HEK293 (cell line): ENCODE measurements at regions not wholly inside any gene's neighbourhood (a gene's known extent, or its start where the extent isn't known, plus 50 kb on each side); places are given as distances from the start of the nearest gene placed in this dataset.

Source experiments
- CTCF ChIA-PET: fragments of 350-600 bp; formaldehyde crosslinking; extraction: SDS; loops from one replicate; lab custom pipeline; 2021; ENCODE audit warnings: antibody characterized with exemption; lab: Yijun Ruan, JAX
- POLR2A ChIA-PET: fragments of 300-600 bp; formaldehyde crosslinking; extraction: SDS; loops from one replicate; lab custom pipeline; 2020; ENCODE audit warnings: antibody characterized with exemption, inconsistent platforms; lab: Yijun Ruan, JAX
- H3K27ac ChIP-seq: fragments of 200-500 bp; sonication (Bioruptor generic); 2 replicates; pipeline ENCODE4 v1.5.1; 2014; ENCODE audit warnings: low read depth, low read length, control low read depth, inconsistent platforms; ENCODE audit errors: extremely low read depth
- H3K36me3 ChIP-seq, 2 experiments: fragments of 200-500 bp in 1 of 2; sonication (Bioruptor generic) in 1 of 2; 1 replicate in 1 of 2; 2 replicates in 1 of 2; pipeline ENCODE4 v1.5.1; 2014 to 2017; ENCODE audit warnings: inconsistent platforms in 2 of 2, low read length in 2 of 2; ENCODE audit not compliant: control insufficient read depth in 2 of 2, insufficient read depth in 1 of 2
- H3K4me1 ChIP-seq: fragments of 200-500 bp; sonication (Bioruptor generic); 2 replicates; pipeline ENCODE4 v1.5.1; 2014; ENCODE audit warnings: mild to moderate bottlenecking, low read length, inconsistent platforms; ENCODE audit not compliant: control insufficient read depth, insufficient read depth
- H3K4me3 ChIP-seq: 2 replicates; pipeline ENCODE4 v1.5.1; 2011; ENCODE audit warnings: low read depth, mild to moderate bottlenecking, control low read depth, low read length, moderate library complexity
- H3K9me3 ChIP-seq: fragments of 200-500 bp; sonication (Bioruptor generic); 2 replicates; pipeline ENCODE4 v1.5.1; 2014; ENCODE audit warnings: low read depth, low read length, inconsistent platforms; ENCODE audit not compliant: control insufficient read depth, insufficient read depth
- MYNN ChIP-seq: fragments of 450-650 bp; formaldehyde crosslinking; IDR thresholded peaks from 2 replicates; pipeline ENCODE4 v1.5.1; 2016; ENCODE audit warnings: missing biosample characterization, missing genetic modification characterization, borderline replicate concordance
- ZBTB21 ChIP-seq: fragments of 450-650 bp; formaldehyde crosslinking; IDR thresholded peaks from 2 replicates; pipeline ENCODE4 v1.5.1; 2017; ENCODE audit warnings: missing biosample characterization, missing genetic modification characterization
- ZBTB7A ChIP-seq: fragments of 450-650 bp; formaldehyde crosslinking; IDR thresholded peaks from 2 replicates; pipeline ENCODE4 v1.5.1; 2016; ENCODE audit warnings: low read depth, missing biosample characterization, missing genetic modification characterization
- ZFP41 ChIP-seq: fragments of 450-650 bp; formaldehyde crosslinking; IDR thresholded peaks from 2 replicates; pipeline ENCODE4 v1.5.1; 2016; ENCODE audit warnings: missing biosample characterization, missing genetic modification characterization, borderline replicate concordance
- ZNF121 ChIP-seq: fragments of 450-650 bp; formaldehyde crosslinking; IDR thresholded peaks from 2 replicates; pipeline ENCODE4 v1.5.1; 2016; ENCODE audit warnings: missing biosample characterization, missing genetic modification characterization
- ZNF138 ChIP-seq: fragments of 450-650 bp; formaldehyde crosslinking; IDR thresholded peaks from 2 replicates; pipeline ENCODE4 v1.5.1; 2016; ENCODE audit warnings: missing biosample characterization, missing genetic modification characterization, borderline replicate concordance
- ZNF155 ChIP-seq: fragments of 450-650 bp; formaldehyde crosslinking; IDR thresholded peaks from 2 replicates; pipeline ENCODE4 v1.5.1; 2016; ENCODE audit warnings: missing biosample characterization, missing genetic modification characterization
- ZNF248 ChIP-seq: fragments of 450-650 bp; formaldehyde crosslinking; IDR thresholded peaks from 2 replicates; pipeline ENCODE4 v1.5.1; 2017; ENCODE audit warnings: missing biosample characterization, missing genetic modification characterization
- ZNF510 ChIP-seq: fragments of 450-650 bp; formaldehyde crosslinking; IDR thresholded peaks from 2 replicates; pipeline ENCODE4 v1.5.1; 2018; ENCODE audit warnings: mild to moderate bottlenecking, missing genetic modification characterization, missing biosample characterization; ENCODE audit not compliant: insufficient replicate concordance
- ZNF514 ChIP-seq: fragments of 450-650 bp; formaldehyde crosslinking; IDR thresholded peaks from 2 replicates; pipeline ENCODE4 v1.5.1; 2016; ENCODE audit warnings: missing biosample characterization, missing genetic modification characterization
- ZNF529 ChIP-seq: fragments of 450-650 bp; formaldehyde crosslinking; IDR thresholded peaks from 2 replicates; pipeline ENCODE4 v1.5.1; 2017; ENCODE audit warnings: missing genetic modification characterization, missing biosample characterization; ENCODE audit not compliant: insufficient replicate concordance
- ZNF701 ChIP-seq: fragments of 450-650 bp; formaldehyde crosslinking; IDR thresholded peaks from 2 replicates; pipeline ENCODE4 v1.5.1; 2016; ENCODE audit warnings: missing biosample characterization, missing genetic modification characterization
- ZNF76 ChIP-seq: fragments of 450-650 bp; formaldehyde crosslinking; IDR thresholded peaks from 2 replicates; pipeline ENCODE4; 2016; ENCODE audit warnings: low read depth, missing biosample characterization, missing genetic modification characterization, borderline replicate concordance
- ZNF843 ChIP-seq: fragments of 450-650 bp; formaldehyde crosslinking; IDR thresholded peaks from 2 replicates; pipeline ENCODE4 v1.5.1; 2016; ENCODE audit warnings: missing biosample characterization, missing genetic modification characterization
- ZSCAN16 ChIP-seq: fragments of 450-650 bp; formaldehyde crosslinking; IDR thresholded peaks from 2 replicates; pipeline ENCODE4 v1.5.1; 2016; ENCODE audit warnings: missing biosample characterization, missing genetic modification characterization
- TF ChIP-seq, protein P1 (sequence below): fragments of 450-650 bp; formaldehyde crosslinking; IDR thresholded peaks from 2 replicates; pipeline ENCODE4 v1.5.1; 2017; ENCODE audit warnings: missing biosample characterization, missing genetic modification characterization
- TF ChIP-seq, protein P2 (sequence below): fragments of 450-650 bp; formaldehyde crosslinking; IDR thresholded peaks from 2 replicates; pipeline ENCODE4 v1.5.1; 2016; ENCODE audit warnings: missing biosample characterization, missing genetic modification characterization, borderline replicate concordance
- TF ChIP-seq, protein P3 (sequence below): fragments of 450-650 bp; formaldehyde crosslinking; IDR thresholded peaks from 2 replicates; pipeline ENCODE4 v1.5.1; 2017; ENCODE audit warnings: missing biosample characterization, missing genetic modification characterization
- TF ChIP-seq, protein P4 (sequence below): fragments of 450-650 bp; formaldehyde crosslinking; IDR thresholded peaks from 2 replicates; pipeline ENCODE4 v1.5.1; 2016; ENCODE audit warnings: missing biosample characterization, missing genetic modification characterization
- TF ChIP-seq, protein P5 (sequence below): fragments of 450-650 bp; formaldehyde crosslinking; optimal IDR thresholded peaks from 2 replicates; pipeline ENCODE3; 2016; ENCODE audit warnings: missing biosample characterization, mild to moderate bottlenecking, missing genetic modification characterization

DNA sequence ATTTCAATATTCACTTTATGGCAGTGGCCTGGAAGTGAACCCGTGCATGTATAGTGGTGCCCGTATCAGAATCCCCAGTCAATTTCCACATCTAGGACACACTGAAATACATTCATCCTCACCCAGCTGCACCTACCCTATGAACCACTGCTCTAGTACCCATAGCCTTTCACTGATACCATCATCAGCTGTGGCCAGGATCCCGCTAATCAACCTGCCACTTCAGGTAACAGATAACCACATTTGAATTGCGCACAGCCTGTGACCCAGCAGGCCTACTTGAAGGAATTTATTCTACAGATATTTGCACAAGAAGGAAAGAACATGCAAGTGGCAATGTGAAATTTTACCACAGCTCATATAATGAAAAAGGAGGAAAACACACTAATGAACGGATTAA, 161.0 kb upstream of the CCDC54 start:
- H3K9me3 ChIP-seq: no peaks in the 10 kb centered on the region
- no peaks in the 10 kb centered on the region for H3K4me1 ChIP-seq
- POLR2A ChIA-PET: no interaction called here
- TF ChIP-seq ZNF155 (tag by site-specific recombination) (no peak), ZNF121 (tag by site-specific recombination) (no peak), ZFP41 (tag by site-specific recombination) (no peak), MYNN (tag by site-specific recombination) (no peak), ZNF138 (tag by site-specific recombination) (no peak), ZNF701 (tag by site-specific recombination) (no peak)
- TF ChIP-seq, protein P1, sequence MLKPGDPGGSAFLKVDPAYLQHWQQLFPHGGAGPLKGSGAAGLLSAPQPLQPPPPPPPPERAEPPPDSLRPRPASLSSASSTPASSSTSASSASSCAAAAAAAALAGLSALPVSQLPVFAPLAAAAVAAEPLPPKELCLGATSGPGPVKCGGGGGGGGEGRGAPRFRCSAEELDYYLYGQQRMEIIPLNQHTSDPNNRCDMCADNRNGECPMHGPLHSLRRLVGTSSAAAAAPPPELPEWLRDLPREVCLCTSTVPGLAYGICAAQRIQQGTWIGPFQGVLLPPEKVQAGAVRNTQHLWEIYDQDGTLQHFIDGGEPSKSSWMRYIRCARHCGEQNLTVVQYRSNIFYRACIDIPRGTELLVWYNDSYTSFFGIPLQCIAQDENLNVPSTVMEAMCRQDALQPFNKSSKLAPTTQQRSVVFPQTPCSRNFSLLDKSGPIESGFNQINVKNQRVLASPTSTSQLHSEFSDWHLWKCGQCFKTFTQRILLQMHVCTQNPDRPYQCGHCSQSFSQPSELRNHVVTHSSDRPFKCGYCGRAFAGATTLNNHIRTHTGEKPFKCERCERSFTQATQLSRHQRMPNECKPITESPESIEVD: no peak
- TF ChIP-seq, protein P2, sequence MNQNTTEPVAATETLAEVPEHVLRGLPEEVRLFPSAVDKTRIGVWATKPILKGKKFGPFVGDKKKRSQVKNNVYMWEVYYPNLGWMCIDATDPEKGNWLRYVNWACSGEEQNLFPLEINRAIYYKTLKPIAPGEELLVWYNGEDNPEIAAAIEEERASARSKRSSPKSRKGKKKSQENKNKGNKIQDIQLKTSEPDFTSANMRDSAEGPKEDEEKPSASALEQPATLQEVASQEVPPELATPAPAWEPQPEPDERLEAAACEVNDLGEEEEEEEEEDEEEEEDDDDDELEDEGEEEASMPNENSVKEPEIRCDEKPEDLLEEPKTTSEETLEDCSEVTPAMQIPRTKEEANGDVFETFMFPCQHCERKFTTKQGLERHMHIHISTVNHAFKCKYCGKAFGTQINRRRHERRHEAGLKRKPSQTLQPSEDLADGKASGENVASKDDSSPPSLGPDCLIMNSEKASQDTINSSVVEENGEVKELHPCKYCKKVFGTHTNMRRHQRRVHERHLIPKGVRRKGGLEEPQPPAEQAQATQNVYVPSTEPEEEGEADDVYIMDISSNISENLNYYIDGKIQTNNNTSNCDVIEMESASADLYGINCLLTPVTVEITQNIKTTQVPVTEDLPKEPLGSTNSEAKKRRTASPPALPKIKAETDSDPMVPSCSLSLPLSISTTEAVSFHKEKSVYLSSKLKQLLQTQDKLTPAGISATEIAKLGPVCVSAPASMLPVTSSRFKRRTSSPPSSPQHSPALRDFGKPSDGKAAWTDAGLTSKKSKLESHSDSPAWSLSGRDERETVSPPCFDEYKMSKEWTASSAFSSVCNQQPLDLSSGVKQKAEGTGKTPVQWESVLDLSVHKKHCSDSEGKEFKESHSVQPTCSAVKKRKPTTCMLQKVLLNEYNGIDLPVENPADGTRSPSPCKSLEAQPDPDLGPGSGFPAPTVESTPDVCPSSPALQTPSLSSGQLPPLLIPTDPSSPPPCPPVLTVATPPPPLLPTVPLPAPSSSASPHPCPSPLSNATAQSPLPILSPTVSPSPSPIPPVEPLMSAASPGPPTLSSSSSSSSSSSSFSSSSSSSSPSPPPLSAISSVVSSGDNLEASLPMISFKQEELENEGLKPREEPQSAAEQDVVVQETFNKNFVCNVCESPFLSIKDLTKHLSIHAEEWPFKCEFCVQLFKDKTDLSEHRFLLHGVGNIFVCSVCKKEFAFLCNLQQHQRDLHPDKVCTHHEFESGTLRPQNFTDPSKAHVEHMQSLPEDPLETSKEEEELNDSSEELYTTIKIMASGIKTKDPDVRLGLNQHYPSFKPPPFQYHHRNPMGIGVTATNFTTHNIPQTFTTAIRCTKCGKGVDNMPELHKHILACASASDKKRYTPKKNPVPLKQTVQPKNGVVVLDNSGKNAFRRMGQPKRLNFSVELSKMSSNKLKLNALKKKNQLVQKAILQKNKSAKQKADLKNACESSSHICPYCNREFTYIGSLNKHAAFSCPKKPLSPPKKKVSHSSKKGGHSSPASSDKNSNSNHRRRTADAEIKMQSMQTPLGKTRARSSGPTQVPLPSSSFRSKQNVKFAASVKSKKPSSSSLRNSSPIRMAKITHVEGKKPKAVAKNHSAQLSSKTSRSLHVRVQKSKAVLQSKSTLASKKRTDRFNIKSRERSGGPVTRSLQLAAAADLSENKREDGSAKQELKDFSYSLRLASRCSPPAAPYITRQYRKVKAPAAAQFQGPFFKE (tag by site-specific recombination): no peak
- TF ChIP-seq, protein P3, sequence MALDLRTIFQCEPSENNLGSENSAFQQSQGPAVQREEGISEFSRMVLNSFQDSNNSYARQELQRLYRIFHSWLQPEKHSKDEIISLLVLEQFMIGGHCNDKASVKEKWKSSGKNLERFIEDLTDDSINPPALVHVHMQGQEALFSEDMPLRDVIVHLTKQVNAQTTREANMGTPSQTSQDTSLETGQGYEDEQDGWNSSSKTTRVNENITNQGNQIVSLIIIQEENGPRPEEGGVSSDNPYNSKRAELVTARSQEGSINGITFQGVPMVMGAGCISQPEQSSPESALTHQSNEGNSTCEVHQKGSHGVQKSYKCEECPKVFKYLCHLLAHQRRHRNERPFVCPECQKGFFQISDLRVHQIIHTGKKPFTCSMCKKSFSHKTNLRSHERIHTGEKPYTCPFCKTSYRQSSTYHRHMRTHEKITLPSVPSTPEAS (tag by site-specific recombination): no peak
- TF ChIP-seq, all 188 proteins: peak for 0
- CTCF ChIA-PET: interaction anchor here (0.6 to 1.3 kb wide), 2 partner anchors 10 to 21 kb away, joined by 3 to 4 read pairs; no protein-coding TSS in a partner anchor
- no peaks in the 10 kb centered on the region for H3K36me3 ChIP-seq
- H3K4me3 ChIP-seq: no peak overlapping the region
- no peak overlapping the region for H3K27ac ChIP-seq

DNA sequence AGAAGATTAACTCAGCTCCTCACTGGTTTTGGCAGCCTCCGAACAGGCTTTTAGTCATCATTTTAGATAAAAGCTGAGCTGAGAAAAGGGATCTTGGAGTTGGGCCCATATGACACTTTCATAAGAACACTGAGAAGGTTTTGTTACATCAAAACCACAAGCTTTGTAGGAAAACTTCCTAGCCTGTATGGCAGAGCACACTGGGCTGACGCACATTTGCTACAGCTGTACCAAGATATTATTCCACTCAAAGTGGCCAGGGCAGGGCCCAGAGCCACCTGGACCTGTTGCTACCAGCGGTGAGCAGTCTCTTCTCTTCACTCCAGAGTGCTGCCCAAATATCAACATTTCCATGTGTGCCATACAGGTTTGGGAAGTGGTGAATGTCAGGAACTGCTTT, 160.5 kb upstream of the CCDC54 start:
- no peak overlapping the region for H3K4me3 ChIP-seq
- TF ChIP-seq, protein P4, sequence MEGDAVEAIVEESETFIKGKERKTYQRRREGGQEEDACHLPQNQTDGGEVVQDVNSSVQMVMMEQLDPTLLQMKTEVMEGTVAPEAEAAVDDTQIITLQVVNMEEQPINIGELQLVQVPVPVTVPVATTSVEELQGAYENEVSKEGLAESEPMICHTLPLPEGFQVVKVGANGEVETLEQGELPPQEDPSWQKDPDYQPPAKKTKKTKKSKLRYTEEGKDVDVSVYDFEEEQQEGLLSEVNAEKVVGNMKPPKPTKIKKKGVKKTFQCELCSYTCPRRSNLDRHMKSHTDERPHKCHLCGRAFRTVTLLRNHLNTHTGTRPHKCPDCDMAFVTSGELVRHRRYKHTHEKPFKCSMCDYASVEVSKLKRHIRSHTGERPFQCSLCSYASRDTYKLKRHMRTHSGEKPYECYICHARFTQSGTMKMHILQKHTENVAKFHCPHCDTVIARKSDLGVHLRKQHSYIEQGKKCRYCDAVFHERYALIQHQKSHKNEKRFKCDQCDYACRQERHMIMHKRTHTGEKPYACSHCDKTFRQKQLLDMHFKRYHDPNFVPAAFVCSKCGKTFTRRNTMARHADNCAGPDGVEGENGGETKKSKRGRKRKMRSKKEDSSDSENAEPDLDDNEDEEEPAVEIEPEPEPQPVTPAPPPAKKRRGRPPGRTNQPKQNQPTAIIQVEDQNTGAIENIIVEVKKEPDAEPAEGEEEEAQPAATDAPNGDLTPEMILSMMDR (tag by site-specific recombination): no peak
- TF ChIP-seq ZNF248 (tag by site-specific recombination) (no peak), ZNF843 (tag by site-specific recombination) (no peak), ZNF529 (tag by site-specific recombination) (no peak), ZSCAN16 (tag by site-specific recombination) (no peak), ZNF514 (tag by site-specific recombination) (no peak), ZNF76 (tag by site-specific recombination) (no peak), ZBTB7A (tag by site-specific recombination) (no peak), ZBTB21 (tag by site-specific recombination) (no peak), ZNF510 (tag by site-specific recombination) (no peak)
- TF ChIP-seq, protein P3 (tag by site-specific recombination): no peak
- TF ChIP-seq, protein P5, sequence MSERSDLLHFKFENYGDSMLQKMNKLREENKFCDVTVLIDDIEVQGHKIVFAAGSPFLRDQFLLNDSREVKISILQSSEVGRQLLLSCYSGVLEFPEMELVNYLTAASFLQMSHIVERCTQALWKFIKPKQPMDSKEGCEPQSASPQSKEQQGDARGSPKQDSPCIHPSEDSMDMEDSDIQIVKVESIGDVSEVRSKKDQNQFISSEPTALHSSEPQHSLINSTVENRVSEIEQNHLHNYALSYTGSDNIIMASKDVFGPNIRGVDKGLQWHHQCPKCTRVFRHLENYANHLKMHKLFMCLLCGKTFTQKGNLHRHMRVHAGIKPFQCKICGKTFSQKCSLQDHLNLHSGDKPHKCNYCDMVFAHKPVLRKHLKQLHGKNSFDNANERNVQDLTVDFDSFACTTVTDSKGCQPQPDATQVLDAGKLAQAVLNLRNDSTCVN (tag by site-specific recombination): no peak

More for the DNA sequence above, 160.5 kb upstream of the CCDC54 start:
- ChIA-PET POLR2A (no interaction called here), CTCF (interaction anchor here (1.3 kb wide), 1 partner anchor 21 kb away, joined by 4 read pairs; no protein-coding TSS in a partner anchor)
- Histone ChIP-seq H3K9me3 (no peaks in the 10 kb centered on the region), H3K27ac (no peak overlapping the region), H3K36me3 (no peaks in the 10 kb centered on the region), H3K4me1 (no peaks in the 10 kb centered on the region)
